B cell (primary cell): ENCODE measurements at regions not wholly inside any gene's neighbourhood (a gene's known extent, or its start where the extent isn't known, plus 50 kb on each side); places are given as distances from the start of the nearest gene placed in this dataset.

Experiments used
- EZH2 ChIP-seq: IDR thresholded peaks from 2 replicates; pipeline ENCODE4 v1.6.1; 2012; ENCODE audit warnings: borderline replicate concordance, low read depth, mild to moderate bottlenecking, moderate library complexity, low read length; ENCODE audit not compliant: insufficient read depth, poor library complexity, severe bottlenecking
- TF ChIP-seq, protein P1 (sequence below): fragments of 200-600 bp; IDR thresholded peaks from one replicate; pipeline ENCODE4 v1.8.0; 2022; ENCODE audit warnings: antibody characterized with exemption, mild to moderate bottlenecking

DNA sequence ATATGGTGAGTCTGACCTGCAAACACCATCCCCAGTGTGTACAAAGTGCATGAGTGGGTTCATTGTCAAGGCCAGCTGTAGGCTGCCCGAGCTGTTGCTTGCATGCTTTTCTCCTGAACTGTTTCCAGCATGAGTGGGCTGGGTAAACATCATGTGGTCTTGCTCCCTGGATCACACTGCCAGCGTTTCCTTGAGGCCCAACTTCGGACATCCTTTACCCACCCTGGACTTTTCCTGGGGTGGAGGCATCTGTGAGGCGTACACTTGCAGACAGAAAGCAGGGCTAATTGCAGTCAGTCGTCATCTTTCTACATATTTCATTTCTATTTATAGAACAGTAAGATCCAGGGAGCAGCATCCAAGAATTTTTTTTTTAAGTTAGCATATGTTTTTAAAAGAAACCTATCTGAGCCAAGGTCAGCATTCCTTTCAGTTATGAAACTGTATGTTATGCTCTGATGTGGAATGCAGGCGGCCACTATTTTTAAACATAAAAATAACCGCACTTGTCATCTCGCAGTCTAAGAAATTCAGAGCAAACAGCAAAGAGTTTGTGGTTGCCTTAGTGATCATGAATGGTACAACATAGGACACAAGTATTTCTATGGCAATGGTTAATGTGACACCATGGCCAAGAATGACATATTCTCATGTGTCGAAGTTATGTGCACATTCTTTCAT, 106.5 kb upstream of the DMRT1 start:
- TF ChIP-seq, protein P1, sequence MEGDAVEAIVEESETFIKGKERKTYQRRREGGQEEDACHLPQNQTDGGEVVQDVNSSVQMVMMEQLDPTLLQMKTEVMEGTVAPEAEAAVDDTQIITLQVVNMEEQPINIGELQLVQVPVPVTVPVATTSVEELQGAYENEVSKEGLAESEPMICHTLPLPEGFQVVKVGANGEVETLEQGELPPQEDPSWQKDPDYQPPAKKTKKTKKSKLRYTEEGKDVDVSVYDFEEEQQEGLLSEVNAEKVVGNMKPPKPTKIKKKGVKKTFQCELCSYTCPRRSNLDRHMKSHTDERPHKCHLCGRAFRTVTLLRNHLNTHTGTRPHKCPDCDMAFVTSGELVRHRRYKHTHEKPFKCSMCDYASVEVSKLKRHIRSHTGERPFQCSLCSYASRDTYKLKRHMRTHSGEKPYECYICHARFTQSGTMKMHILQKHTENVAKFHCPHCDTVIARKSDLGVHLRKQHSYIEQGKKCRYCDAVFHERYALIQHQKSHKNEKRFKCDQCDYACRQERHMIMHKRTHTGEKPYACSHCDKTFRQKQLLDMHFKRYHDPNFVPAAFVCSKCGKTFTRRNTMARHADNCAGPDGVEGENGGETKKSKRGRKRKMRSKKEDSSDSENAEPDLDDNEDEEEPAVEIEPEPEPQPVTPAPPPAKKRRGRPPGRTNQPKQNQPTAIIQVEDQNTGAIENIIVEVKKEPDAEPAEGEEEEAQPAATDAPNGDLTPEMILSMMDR: no peak
- no peak for TF ChIP-seq EZH2
